ENCODE measurements at regions not wholly inside any gene's neighbourhood (a gene's known extent, or its start where the extent isn't known, plus 50 kb on each side); places are given as distances from the start of the nearest gene placed in this dataset.
A peak's percentile ranks its signal among the peaks of the same experiment; 100 is the strongest.

- Histone ChIP-seq H3K9me3 (ENCODE audit: low read depth, low read length) (no peaks in the 10 kb centered on the region), H3K4me3 (no peak overlapping the region), H3K9ac (ENCODE audit: insufficient read length) (no peak overlapping the region), H3K36me3 (ENCODE audit: insufficient read depth, low read length) (no peaks in the 10 kb centered on the region), H3K27ac (no peak overlapping the region)
- no peak for DNase-seq (ENCODE audit: low read depth, low spot score)
- TF ChIP-seq FOXP2 (optimal IDR thresholded peaks at IDR 0.05; ENCODE audit: control extremely low read depth, extremely low read length, insufficient read depth) (no peak), EZH2 (IDR thresholded peaks at IDR 0.05) (no peak), POLR2AphosphoS5 (IDR thresholded peaks at IDR 0.05; ENCODE audit: borderline replicate concordance, low read depth, low read length) (no peak)
Observed at GRCh38 chr13:33730619-33731018, 87.3 kb upstream of the RFC3 start.

GRCh38 chr13:33735276-33735675, 82.7 kb upstream of the RFC3 start:
- no peak for DNase-seq (ENCODE audit: low read depth, low spot score)
- Histone ChIP-seq H3K9ac (ENCODE audit: insufficient read length) (no peak overlapping the region), H3K36me3 (ENCODE audit: insufficient read depth, low read length) (no peaks in the 10 kb centered on the region), H3K27ac (no peak overlapping the region), H3K9me3 (ENCODE audit: low read depth, low read length) (no peaks in the 10 kb centered on the region), H3K4me3 (no peak overlapping the region)
- TF ChIP-seq EZH2 (IDR thresholded peaks at IDR 0.05) (no peak), FOXP2 (optimal IDR thresholded peaks at IDR 0.05; ENCODE audit: control extremely low read depth, extremely low read length, insufficient read depth) (no peak), POLR2AphosphoS5 (IDR thresholded peaks at IDR 0.05; ENCODE audit: borderline replicate concordance, low read depth, low read length) (no peak)

DNA sequence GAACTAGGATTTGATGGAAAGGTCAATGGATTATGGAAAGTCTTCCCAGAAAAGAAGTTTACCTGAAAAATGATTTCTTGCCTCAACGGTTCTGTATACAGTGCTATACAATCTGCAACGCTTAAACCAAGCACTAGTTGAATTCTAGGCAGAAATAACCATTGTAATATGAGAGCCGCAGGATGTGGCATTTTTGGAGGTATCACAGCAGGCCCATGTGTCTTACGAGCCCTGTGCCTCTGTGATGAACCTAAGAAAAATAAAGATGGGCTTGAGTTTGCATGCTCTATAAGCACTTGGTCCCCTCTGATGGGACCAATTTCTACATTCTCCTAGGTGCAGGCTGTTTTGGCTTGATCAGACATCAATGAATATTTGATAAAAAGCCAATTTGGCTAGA, 78.7 kb upstream of the RFC3 start:
- H3K27ac ChIP-seq: no peak overlapping the region
- H3K9me3 ChIP-seq (ENCODE audit: low read depth, low read length): no peaks in the 10 kb centered on the region
- TF ChIP-seq FOXP2 (optimal IDR thresholded peaks at IDR 0.05; ENCODE audit: control extremely low read depth, extremely low read length, insufficient read depth): no peak
- no peak for TF ChIP-seq EZH2 (IDR thresholded peaks at IDR 0.05)
- no peak for TF ChIP-seq POLR2AphosphoS5 (IDR thresholded peaks at IDR 0.05; ENCODE audit: borderline replicate concordance, low read depth, low read length)
- no peak overlapping the region for H3K9ac ChIP-seq (ENCODE audit: insufficient read length)
- H3K4me3 ChIP-seq: no peak overlapping the region
- H3K36me3 ChIP-seq (ENCODE audit: insufficient read depth, low read length): no peaks in the 10 kb centered on the region
- no peak for DNase-seq (ENCODE audit: low read depth, low spot score)

- Histone ChIP-seq H3K27ac (no peak overlapping the region), H3K36me3 (ENCODE audit: insufficient read depth, low read length) (no peaks in the 10 kb centered on the region), H3K9me3 (ENCODE audit: low read depth, low read length) (no peaks in the 10 kb centered on the region), H3K9ac (ENCODE audit: insufficient read length) (no peak overlapping the region), H3K4me3 (no peak overlapping the region)
- TF ChIP-seq FOXP2 (optimal IDR thresholded peaks at IDR 0.05; ENCODE audit: control extremely low read depth, extremely low read length, insufficient read depth) (no peak), EZH2 (IDR thresholded peaks at IDR 0.05) (no peak), POLR2AphosphoS5 (IDR thresholded peaks at IDR 0.05; ENCODE audit: borderline replicate concordance, low read depth, low read length) (no peak)
- no peak for DNase-seq (ENCODE audit: low read depth, low spot score)
Observed at GRCh38 chr13:33740134-33740538, 77.8 kb upstream of the RFC3 start.

GRCh38 chr13:33742321-33742720, 75.6 kb upstream of the RFC3 start:
- TF ChIP-seq POLR2AphosphoS5 (IDR thresholded peaks at IDR 0.05; ENCODE audit: borderline replicate concordance, low read depth, low read length): no peak
- no peak for TF ChIP-seq FOXP2 (optimal IDR thresholded peaks at IDR 0.05; ENCODE audit: control extremely low read depth, extremely low read length, insufficient read depth)
- TF ChIP-seq EZH2 (IDR thresholded peaks at IDR 0.05): no peak
- Histone ChIP-seq H3K36me3 (ENCODE audit: insufficient read depth, low read length) (no peaks in the 10 kb centered on the region), H3K9me3 (ENCODE audit: low read depth, low read length) (no peaks in the 10 kb centered on the region), H3K9ac (ENCODE audit: insufficient read length) (no peak overlapping the region), H3K4me3 (no peak overlapping the region), H3K27ac (no peak overlapping the region)
- DNase-seq (ENCODE audit: low read depth, low spot score): no peak

DNA sequence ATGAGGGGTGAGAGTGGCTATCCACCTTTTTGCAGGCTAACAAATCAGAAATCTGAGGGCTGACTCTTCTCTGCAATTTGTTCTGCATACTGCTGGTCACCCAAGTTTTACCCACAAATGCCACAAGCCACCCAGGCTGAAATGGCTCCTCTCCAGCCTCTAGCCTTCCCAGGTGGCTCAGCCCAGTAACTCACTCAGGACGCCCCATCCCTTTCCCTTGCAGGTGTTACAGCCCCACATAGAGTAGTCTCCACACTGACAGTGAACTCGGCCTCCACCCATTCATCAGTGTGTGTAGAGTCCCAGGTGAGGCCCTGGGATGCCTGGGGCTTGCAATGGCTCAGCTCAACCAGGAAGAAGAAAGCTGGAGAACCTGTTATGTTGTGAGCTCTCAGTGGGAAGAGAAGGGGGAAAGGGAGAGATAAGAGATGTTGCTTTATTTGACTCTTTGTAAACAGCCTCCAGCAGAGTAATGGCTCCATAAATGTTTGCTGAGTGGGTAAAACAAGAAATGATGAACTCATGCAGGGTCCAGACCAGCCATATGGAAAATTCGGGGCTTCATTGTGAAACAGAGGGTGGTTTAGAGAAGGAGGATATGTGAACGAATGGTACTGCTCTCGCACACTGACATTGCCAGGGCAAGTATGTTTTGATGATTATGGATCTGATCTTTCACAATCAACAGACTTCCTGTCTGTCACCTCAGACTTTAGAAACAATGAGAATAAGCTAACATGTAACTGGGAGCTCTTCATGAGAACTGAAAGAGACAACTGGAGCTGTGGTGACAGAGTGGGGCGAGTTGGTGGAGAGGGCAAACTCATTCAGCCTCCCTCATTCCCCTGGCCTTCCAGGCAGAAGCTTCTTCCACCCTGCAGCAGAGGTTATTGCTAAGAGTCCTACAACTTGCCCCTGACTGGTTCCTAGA, 74.2 kb upstream of the RFC3 start:
- Histone ChIP-seq H3K9ac (ENCODE audit: insufficient read length) (no peak overlapping the region), H3K27ac (0 out of 2 replicates have a peak overlapping the region, but pooled peaks have one; percentile 36), H3K36me3 (ENCODE audit: insufficient read depth, low read length) (no peaks in the 10 kb centered on the region), H3K4me3 (no peak overlapping the region), H3K9me3 (ENCODE audit: low read depth, low read length) (no peaks in the 10 kb centered on the region)
- DNase-seq (ENCODE audit: low read depth, low spot score): no peak
- no peak for TF ChIP-seq EZH2 (IDR thresholded peaks at IDR 0.05)
- TF ChIP-seq FOXP2 (optimal IDR thresholded peaks at IDR 0.05; ENCODE audit: control extremely low read depth, extremely low read length, insufficient read depth): no peak
- TF ChIP-seq POLR2AphosphoS5 (IDR thresholded peaks at IDR 0.05; ENCODE audit: borderline replicate concordance, low read depth, low read length): no peak

GRCh38 chr13:33744589-33745369, 73.2 kb upstream of the RFC3 start:
- peak overlapping the region; percentile 83 for H3K27ac ChIP-seq
- H3K36me3 ChIP-seq (ENCODE audit: insufficient read depth, low read length): no peaks in the 10 kb centered on the region
- no peak for TF ChIP-seq POLR2AphosphoS5 (IDR thresholded peaks at IDR 0.05; ENCODE audit: borderline replicate concordance, low read depth, low read length)
- TF ChIP-seq FOXP2 (optimal IDR thresholded peaks at IDR 0.05; ENCODE audit: control extremely low read depth, extremely low read length, insufficient read depth): no peak
- no peak for TF ChIP-seq EZH2 (IDR thresholded peaks at IDR 0.05)
- H3K9me3 ChIP-seq (ENCODE audit: low read depth, low read length): no peaks in the 10 kb centered on the region
- H3K9ac ChIP-seq (ENCODE audit: insufficient read length): no peak overlapping the region
- peak overlapping the region; percentile 15; the same call in 1 of the 2 replicates for H3K4me3 ChIP-seq
- DNase-seq (ENCODE audit: low read depth, low spot score): peak; percentile 39

All from SK-N-MC (cell line).